B cell (primary cell): ENCODE measurements at regions not wholly inside any gene's neighbourhood (a gene's known extent, or its start where the extent isn't known, plus 50 kb on each side); places are given as distances from the start of the nearest gene placed in this dataset.

Experiments used
- ATAC-seq: fragments of 200-7000 bp; cut with Tn5 transposase; one replicate; pipeline ENCODE4 v1.10.0; 2021; ENCODE audit warnings: low read depth, mild to moderate bottlenecking, moderate number of reproducible peaks, moderate library complexity
- CTCF ChIA-PET: fragments of 350-600 bp; sonication (Branson Sonifier 250); formaldehyde crosslinking; loops from one replicate; lab custom pipeline; 2021; ENCODE audit warnings: antibody characterized with exemption, inconsistent platforms; lab: Charles Lee
- POLR2A ChIA-PET: fragments of 350-600 bp; sonication (Branson Sonifier 250); formaldehyde crosslinking; loops from one replicate; lab custom pipeline; 2021; ENCODE audit warnings: antibody characterized with exemption; lab: Charles Lee
- DNase-seq: peaks from one replicate; pipeline ENCODE4 v3.0.0; 2013
- H2AFZ ChIP-seq: 2 replicates; pipeline ENCODE4 v1.6.1; 2012; ENCODE audit warnings: mild to moderate bottlenecking, low read depth, low read length; ENCODE audit not compliant: insufficient read depth, poor library complexity, severe bottlenecking
- H3K27ac ChIP-seq, 2 donors: 1 replicate in 1 of 2; 2 replicates in 1 of 2; pipeline ENCODE4 v1.5.1; 2012 to 2013; ENCODE audit warnings: low read length in 2 of 2, mild to moderate bottlenecking in 2 of 2, moderate library complexity in 1 of 2
- H3K27me3 ChIP-seq, 4 experiments: fragments of 200-600 bp in 1 of 4; sonication (generic) in 1 of 4; replicated peaks in 1 of 4; 1 replicate in 2 of 4; 2 replicates in 2 of 4; pipeline versions ENCODE4 v1.6.1 to v1.7.0; 2013 to 2016; ENCODE audit warnings: low read length in 3 of 4, mild to moderate bottlenecking in 2 of 4, mixed read lengths in 1 of 4, moderate library complexity in 1 of 4; ENCODE audit not compliant: insufficient read depth in 4 of 4, control insufficient read depth in 3 of 4; ENCODE audit errors: control extremely low read depth in 1 of 4
- H3K36me3 ChIP-seq, 2 experiments: replicated peaks in 1 of 2; 1 replicate in 1 of 2; 2 replicates in 1 of 2; pipeline versions ENCODE4 v1.6.1 to v1.7.1; 2013; ENCODE audit warnings: low read length in 1 of 2; ENCODE audit not compliant: insufficient read depth in 2 of 2, control insufficient read depth in 1 of 2; ENCODE audit errors: control extremely low read depth in 1 of 2, extremely low read depth in 1 of 2
- H3K4me1 ChIP-seq, 2 donors: fragments of 200-600 bp in 1 of 2; sonication (generic) in 1 of 2; 1 replicate in 1 of 2; 2 replicates in 1 of 2; pipeline versions ENCODE4 v1.5.1 to v1.6.1; 2013 to 2017; ENCODE audit warnings: low read length in 2 of 2; ENCODE audit not compliant: control insufficient read depth in 2 of 2, insufficient read depth in 2 of 2
- H3K4me2 ChIP-seq: replicated peaks from 2 replicates; pipeline ENCODE3; 2012; ENCODE audit warnings: mild to moderate bottlenecking, low read depth, low read length; ENCODE audit not compliant: poor library complexity, severe bottlenecking
- H3K4me3 ChIP-seq, 5 experiments: fragments of 200-600 bp in 1 of 5; sonication (generic) in 1 of 5; 1 replicate in 3 of 5; 2 replicates in 2 of 5; pipeline versions ENCODE4 v1.5.1 to v1.7.0; 2011 to 2016; ENCODE audit warnings: low read length in 4 of 5, mild to moderate bottlenecking in 4 of 5, low read depth in 2 of 5, control low read depth in 1 of 5, moderate library complexity in 1 of 5; ENCODE audit not compliant: insufficient read depth in 1 of 5; ENCODE audit errors: control extremely low read depth in 1 of 5, extremely low read depth in 1 of 5
- H3K79me2 ChIP-seq: fragments of 200-600 bp; sonication (generic); one replicate; pipeline ENCODE4 v1.6.0; 2016; ENCODE audit warnings: low read length; ENCODE audit not compliant: control insufficient read depth, insufficient read depth
- H3K9ac ChIP-seq: fragments of 200-600 bp; sonication (generic); 2 replicates; pipeline ENCODE4 v1.6.1; 2017; ENCODE audit warnings: mild to moderate bottlenecking, low read length, moderate library complexity
- H3K9me3 ChIP-seq, 3 donors: one replicate each; pipeline versions ENCODE4 v1.6.1 to v1.7.1; 2013; ENCODE audit warnings: low read length in 2 of 3; ENCODE audit not compliant: control insufficient read depth in 2 of 3, insufficient read depth in 1 of 3; ENCODE audit errors: control extremely low read depth in 1 of 3
- H4K20me1 ChIP-seq: 2 replicates; pipeline ENCODE4 v1.6.0; 2012; ENCODE audit warnings: mild to moderate bottlenecking, low read length; ENCODE audit not compliant: insufficient read depth, control insufficient read depth, poor library complexity, severe bottlenecking
- H3K27ac Mint-ChIP-seq: one replicate; pipeline ENCODE4 v1.8.0; 2021; ENCODE audit warnings: mixed read lengths
- H3K27me3 Mint-ChIP-seq: one replicate; pipeline ENCODE4 v1.8.0; 2021; ENCODE audit warnings: mixed read lengths
- H3K4me1 Mint-ChIP-seq: one replicate; pipeline ENCODE4 v1.8.0; 2021; ENCODE audit warnings: mixed read lengths
- H3K4me3 Mint-ChIP-seq: one replicate; pipeline ENCODE4 v1.8.0; 2021; ENCODE audit warnings: mixed read lengths
- H3K9me3 Mint-ChIP-seq: one replicate; pipeline ENCODE4 v1.8.0; 2022; ENCODE audit warnings: mixed read lengths; ENCODE audit not compliant: insufficient read depth
- CTCF ChIP-seq: fragments of 200-600 bp; IDR thresholded peaks from one replicate; pipeline ENCODE4 v1.8.0; 2022; ENCODE audit warnings: antibody characterized with exemption, mild to moderate bottlenecking
- EZH2 ChIP-seq: IDR thresholded peaks from 2 replicates; pipeline ENCODE4 v1.6.1; 2012; ENCODE audit warnings: borderline replicate concordance, low read depth, mild to moderate bottlenecking, moderate library complexity, low read length; ENCODE audit not compliant: insufficient read depth, poor library complexity, severe bottlenecking
- WGBS: methylation state at CpG from one replicate; pipeline ENCODE4 v1.1.5; 2013; ENCODE audit warnings: missing lambda C conversion rate; ENCODE audit not compliant: insufficient coverage; 5-methylcytosine and 5-hydroxymethylcytosine counted together
- intact Hi-C: fragments of 100-400 bp; cut with micrococcal nuclease; formaldehyde crosslinking; loops from one replicate; pipeline ENCODE4 v1.10.0; 2022

- ATAC-seq (no peak), DNase-seq (no peak)
- no peaks in the 10 kb centered on the region for H3K9me3 Mint-ChIP-seq
- CTCF ChIA-PET = no interaction called here
- Histone ChIP-seq H3K9me3 (peaks cover 0 to 5% (median 0%) of the 10 kb centered on the region in 3 donors), H4K20me1 (no peaks in the 10 kb centered on the region), H3K79me2 (no peaks in the 10 kb centered on the region), H3K27me3 (no peaks in the 10 kb centered on the region), H3K9ac (no peak overlapping the region), H3K4me2 (no peak overlapping the region), H3K36me3 (no peaks in the 10 kb centered on the region), H2AFZ (no peak overlapping the region), H3K27ac (no peak overlapping the region), H3K4me3 (no peak overlapping the region), H3K4me1 (no peaks in the 10 kb centered on the region)
- H3K4me3 Mint-ChIP-seq = no peak overlapping the region
- no peak overlapping the region for H3K27ac Mint-ChIP-seq
- POLR2A ChIA-PET = no interaction called here
- intact Hi-C loops = no loop called here
- no peak for TF ChIP-seq CTCF
- TF ChIP-seq EZH2 = no peak
- WGBS = 100% methylated on average over 1 of the region's 4 CpGs
- H3K27me3 Mint-ChIP-seq = no peaks in the 10 kb centered on the region
- no peaks in the 10 kb centered on the region for H3K4me1 Mint-ChIP-seq
Measured at GRCh38 chr5:117779171-117779570, 1204.5 kb upstream of the SEMA6A start.

GRCh38 chr5:117776977-117777376, 1202.4 kb upstream of the SEMA6A start:
- DNase-seq = no peak
- no peak overlapping the region for H3K4me3 Mint-ChIP-seq
- no peak for ATAC-seq
- Histone ChIP-seq H3K27me3 (no peaks in the 10 kb centered on the region), H3K9me3 (peaks cover 0 to 9% (median 0%) of the 10 kb centered on the region in 3 donors), H3K4me1 (no peaks in the 10 kb centered on the region), H2AFZ (no peak overlapping the region), H3K4me2 (no peak overlapping the region), H4K20me1 (no peaks in the 10 kb centered on the region), H3K27ac (no peak overlapping the region), H3K4me3 (no peak overlapping the region), H3K9ac (no peak overlapping the region), H3K36me3 (no peaks in the 10 kb centered on the region), H3K79me2 (no peaks in the 10 kb centered on the region)
- intact Hi-C loops = no loop called here
- H3K27me3 Mint-ChIP-seq = no peaks in the 10 kb centered on the region
- H3K9me3 Mint-ChIP-seq = no peaks in the 10 kb centered on the region
- WGBS = no CpG with 5 or more reads among the region's 3 CpGs
- POLR2A ChIA-PET = no interaction called here
- TF ChIP-seq CTCF = no peak
- no peak for TF ChIP-seq EZH2
- H3K4me1 Mint-ChIP-seq = no peaks in the 10 kb centered on the region
- H3K27ac Mint-ChIP-seq = no peak overlapping the region
- CTCF ChIA-PET = no interaction called here
